ENCODE measurements at regions not wholly inside any gene's neighbourhood (a gene's known extent, or its start where the extent isn't known, plus 50 kb on each side); places are given as distances from the start of the nearest gene placed in this dataset.

DNA sequence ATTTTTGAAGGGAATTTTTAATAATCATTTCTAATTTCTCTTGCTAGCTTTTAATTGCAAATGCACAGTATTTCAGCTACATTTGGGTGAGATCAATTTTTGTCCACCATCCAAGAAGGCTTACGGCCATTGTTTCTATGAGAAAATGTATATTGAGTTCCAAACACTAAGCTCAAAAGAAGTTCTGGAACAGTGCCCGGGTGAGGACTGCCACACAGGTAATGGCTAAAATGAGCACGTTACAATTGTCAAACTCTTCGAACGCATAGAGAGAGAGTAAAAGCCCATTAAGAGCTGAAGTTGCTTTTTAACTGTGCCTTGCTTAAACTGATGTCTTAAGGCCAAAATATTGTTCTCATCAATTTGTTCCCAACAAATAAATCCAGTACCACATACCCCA, 755.0 kb downstream of the DIAPH3 start:
- TF ChIP-seq TAF1 (IDR thresholded peaks at IDR 0.05; ENCODE audit: borderline replicate concordance, low read depth, low read length) (no peak), EZH2phosphoT487 (IDR thresholded peaks at IDR 0.05; ENCODE audit: borderline replicate concordance, low read depth) (no peak), USF2 (IDR thresholded peaks at IDR 0.05; ENCODE audit: borderline replicate concordance, low read depth, low read length) (no peak), TCF12 (IDR thresholded peaks at IDR 0.05) (no peak), SMC3 (IDR thresholded peaks at IDR 0.05; ENCODE audit: low read depth, low read length) (no peak), IRF3 (IDR thresholded peaks at IDR 0.05; ENCODE audit: low read depth, low read length) (no peak), FOXM1 (IDR thresholded peaks at IDR 0.05; ENCODE audit: low read depth) (no peak), MAX (IDR thresholded peaks at IDR 0.05; ENCODE audit: low read depth) (no peak), POLR2AphosphoS5 (IDR thresholded peaks at IDR 0.05; ENCODE audit: low read depth, low read length) (no peak), GABPA (IDR thresholded peaks at IDR 0.05; ENCODE audit: low read depth) (no peak), ELF1 (IDR thresholded peaks at IDR 0.05) (no peak)
- TF ChIP-seq, protein P1, sequence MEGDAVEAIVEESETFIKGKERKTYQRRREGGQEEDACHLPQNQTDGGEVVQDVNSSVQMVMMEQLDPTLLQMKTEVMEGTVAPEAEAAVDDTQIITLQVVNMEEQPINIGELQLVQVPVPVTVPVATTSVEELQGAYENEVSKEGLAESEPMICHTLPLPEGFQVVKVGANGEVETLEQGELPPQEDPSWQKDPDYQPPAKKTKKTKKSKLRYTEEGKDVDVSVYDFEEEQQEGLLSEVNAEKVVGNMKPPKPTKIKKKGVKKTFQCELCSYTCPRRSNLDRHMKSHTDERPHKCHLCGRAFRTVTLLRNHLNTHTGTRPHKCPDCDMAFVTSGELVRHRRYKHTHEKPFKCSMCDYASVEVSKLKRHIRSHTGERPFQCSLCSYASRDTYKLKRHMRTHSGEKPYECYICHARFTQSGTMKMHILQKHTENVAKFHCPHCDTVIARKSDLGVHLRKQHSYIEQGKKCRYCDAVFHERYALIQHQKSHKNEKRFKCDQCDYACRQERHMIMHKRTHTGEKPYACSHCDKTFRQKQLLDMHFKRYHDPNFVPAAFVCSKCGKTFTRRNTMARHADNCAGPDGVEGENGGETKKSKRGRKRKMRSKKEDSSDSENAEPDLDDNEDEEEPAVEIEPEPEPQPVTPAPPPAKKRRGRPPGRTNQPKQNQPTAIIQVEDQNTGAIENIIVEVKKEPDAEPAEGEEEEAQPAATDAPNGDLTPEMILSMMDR (IDR thresholded peaks at IDR 0.05) = no peak
- TF ChIP-seq, protein P2, sequence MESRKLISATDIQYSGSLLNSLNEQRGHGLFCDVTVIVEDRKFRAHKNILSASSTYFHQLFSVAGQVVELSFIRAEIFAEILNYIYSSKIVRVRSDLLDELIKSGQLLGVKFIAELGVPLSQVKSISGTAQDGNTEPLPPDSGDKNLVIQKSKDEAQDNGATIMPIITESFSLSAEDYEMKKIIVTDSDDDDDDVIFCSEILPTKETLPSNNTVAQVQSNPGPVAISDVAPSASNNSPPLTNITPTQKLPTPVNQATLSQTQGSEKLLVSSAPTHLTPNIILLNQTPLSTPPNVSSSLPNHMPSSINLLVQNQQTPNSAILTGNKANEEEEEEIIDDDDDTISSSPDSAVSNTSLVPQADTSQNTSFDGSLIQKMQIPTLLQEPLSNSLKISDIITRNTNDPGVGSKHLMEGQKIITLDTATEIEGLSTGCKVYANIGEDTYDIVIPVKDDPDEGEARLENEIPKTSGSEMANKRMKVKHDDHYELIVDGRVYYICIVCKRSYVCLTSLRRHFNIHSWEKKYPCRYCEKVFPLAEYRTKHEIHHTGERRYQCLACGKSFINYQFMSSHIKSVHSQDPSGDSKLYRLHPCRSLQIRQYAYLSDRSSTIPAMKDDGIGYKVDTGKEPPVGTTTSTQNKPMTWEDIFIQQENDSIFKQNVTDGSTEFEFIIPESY (IDR thresholded peaks at IDR 0.05; ENCODE audit: borderline replicate concordance, low read depth) = no peak
- TF ChIP-seq, protein P3, sequence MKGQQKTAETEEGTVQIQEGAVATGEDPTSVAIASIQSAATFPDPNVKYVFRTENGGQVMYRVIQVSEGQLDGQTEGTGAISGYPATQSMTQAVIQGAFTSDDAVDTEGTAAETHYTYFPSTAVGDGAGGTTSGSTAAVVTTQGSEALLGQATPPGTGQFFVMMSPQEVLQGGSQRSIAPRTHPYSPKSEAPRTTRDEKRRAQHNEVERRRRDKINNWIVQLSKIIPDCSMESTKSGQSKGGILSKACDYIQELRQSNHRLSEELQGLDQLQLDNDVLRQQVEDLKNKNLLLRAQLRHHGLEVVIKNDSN (IDR thresholded peaks at IDR 0.05; ENCODE audit: borderline replicate concordance, low read depth) = no peak
